ENCODE measurements at regions not wholly inside any gene's neighbourhood (a gene's known extent, or its start where the extent isn't known, plus 50 kb on each side); places are given as distances from the start of the nearest gene placed in this dataset.

DNA sequence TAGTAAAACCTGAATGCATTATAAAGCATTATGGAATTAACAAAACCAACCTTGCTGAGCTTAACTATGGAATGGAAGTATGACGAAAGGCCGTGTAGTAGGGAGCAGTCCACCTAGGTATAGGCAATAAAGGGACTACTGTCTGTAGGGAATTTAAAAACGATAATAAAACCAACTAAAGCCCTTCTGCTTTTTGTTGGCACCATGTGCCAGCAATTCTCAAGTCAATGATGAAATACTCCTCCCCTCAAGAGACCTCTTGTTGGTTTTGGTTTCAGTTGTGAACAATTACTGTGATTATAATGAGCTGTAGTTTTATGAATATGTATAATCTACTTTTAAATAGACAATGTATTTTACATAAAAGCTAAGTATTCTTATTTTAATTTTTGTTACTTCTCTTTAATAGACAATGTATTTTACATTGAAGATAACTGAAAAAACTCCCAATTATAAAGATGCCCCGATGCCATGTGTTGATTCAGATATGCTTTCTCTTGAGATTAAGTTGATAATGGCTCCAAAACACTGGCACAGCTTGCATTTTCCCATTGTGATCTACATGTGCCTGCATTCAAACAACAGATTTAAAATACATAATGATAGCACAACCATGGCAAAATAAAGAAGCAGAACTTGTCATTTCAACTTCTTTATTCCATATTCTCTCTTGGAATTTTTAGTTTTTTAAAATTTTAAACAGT, 55.5 kb upstream of the ZDBF2 start:
- Histone ChIP-seq H3K23ac (ENCODE audit: insufficient read length, low read depth, low read length) (no peak overlapping the region), H4K91ac (ENCODE audit: insufficient read length, low read depth, low read length) (no peak overlapping the region), H2BK15ac (ENCODE audit: low read depth, low read length) (no peak overlapping the region), H2AFZ (ENCODE audit: low read length) (no peak overlapping the region), H3T11ph (ENCODE audit: low read length) (no peak overlapping the region), H3K4me2 (ENCODE audit: insufficient read depth, insufficient read length, low read length) (no peak overlapping the region), H3K4me1 (ENCODE audit: insufficient read depth, low read length) (no peaks in the 10 kb centered on the region; the same call in 1 of the 2 replicates), H3K18ac (ENCODE audit: insufficient read length, low read depth, low read length) (no peak overlapping the region), H3K14ac (ENCODE audit: insufficient read depth, low read length) (no peak overlapping the region), H3K9me3 (ENCODE audit: control insufficient read depth, low read depth, low read length) (no peaks in the 10 kb centered on the region), H3K79me1 (ENCODE audit: insufficient read depth, low read depth, low read length, poor library complexity, severe bottlenecking) (no peaks in the 10 kb centered on the region), H3K79me2 (ENCODE audit: insufficient read depth, low read length) (no peaks in the 10 kb centered on the region), H2BK120ac (ENCODE audit: low read depth, low read length, poor library complexity, severe bottlenecking) (no peak overlapping the region), H4K5ac (ENCODE audit: insufficient read length, low read depth, low read length) (no peak overlapping the region), H4K20me1 (ENCODE audit: control insufficient read depth, insufficient read depth, insufficient read length) (no peaks in the 10 kb centered on the region), H2BK5ac (ENCODE audit: insufficient read length, low read length) (no peak overlapping the region), H2BK12ac (ENCODE audit: insufficient read length, low read depth, low read length) (no peak overlapping the region), H2BK20ac (ENCODE audit: low read depth, low read length, poor library complexity, severe bottlenecking) (no peak overlapping the region), H3K23me2 (ENCODE audit: insufficient read length, low read depth, low read length, poor library complexity, severe bottlenecking) (no peaks in the 10 kb centered on the region), H4K8ac (replicated peaks; ENCODE audit: insufficient read length, low read depth, low read length) (no peak overlapping the region), H2AK5ac (ENCODE audit: insufficient read length, low read length) (no peak overlapping the region), H3K27me3 (ENCODE audit: insufficient read depth, low read length) (no peaks in the 10 kb centered on the region), H3K4ac (ENCODE audit: low read depth, low read length) (no peak overlapping the region), H3K56ac (ENCODE audit: insufficient read length, low read depth, low read length) (no peak overlapping the region), H3K27ac (ENCODE audit: insufficient read length, low read depth, low read length) (no peak overlapping the region), H3K9ac (ENCODE audit: extremely low read depth, insufficient read length, low read length) (no peak overlapping the region)
- DNase-seq = no peak
- Mint-ChIP-seq H3K27ac (no peak overlapping the region), H3K9me3 (peaks cover 4 to 7% of the 10 kb centered on the region in 2 experiments), H3K4me1 (peaks cover 23 to 29% of the 10 kb centered on the region in 2 experiments), H3K4me3 (no peak overlapping the region), H3K36me3 (ENCODE audit: insufficient read depth in 1 of 3, low read depth in 3 of 3) (no peaks in the 10 kb centered on the region), H3K27me3 (ENCODE audit: low read depth) (no peaks in the 10 kb centered on the region)
- WGBS (ENCODE audit: extremely low coverage, insufficient read length, low lambda C conversion rate) = no CpG with 5 or more reads among the region's 4 CpGs
- TF ChIP-seq, protein P1, sequence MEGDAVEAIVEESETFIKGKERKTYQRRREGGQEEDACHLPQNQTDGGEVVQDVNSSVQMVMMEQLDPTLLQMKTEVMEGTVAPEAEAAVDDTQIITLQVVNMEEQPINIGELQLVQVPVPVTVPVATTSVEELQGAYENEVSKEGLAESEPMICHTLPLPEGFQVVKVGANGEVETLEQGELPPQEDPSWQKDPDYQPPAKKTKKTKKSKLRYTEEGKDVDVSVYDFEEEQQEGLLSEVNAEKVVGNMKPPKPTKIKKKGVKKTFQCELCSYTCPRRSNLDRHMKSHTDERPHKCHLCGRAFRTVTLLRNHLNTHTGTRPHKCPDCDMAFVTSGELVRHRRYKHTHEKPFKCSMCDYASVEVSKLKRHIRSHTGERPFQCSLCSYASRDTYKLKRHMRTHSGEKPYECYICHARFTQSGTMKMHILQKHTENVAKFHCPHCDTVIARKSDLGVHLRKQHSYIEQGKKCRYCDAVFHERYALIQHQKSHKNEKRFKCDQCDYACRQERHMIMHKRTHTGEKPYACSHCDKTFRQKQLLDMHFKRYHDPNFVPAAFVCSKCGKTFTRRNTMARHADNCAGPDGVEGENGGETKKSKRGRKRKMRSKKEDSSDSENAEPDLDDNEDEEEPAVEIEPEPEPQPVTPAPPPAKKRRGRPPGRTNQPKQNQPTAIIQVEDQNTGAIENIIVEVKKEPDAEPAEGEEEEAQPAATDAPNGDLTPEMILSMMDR (conservative IDR thresholded peaks at IDR 0.05) = no peak

Measured in H9 (cell line).